GM18498 (cell line): ENCODE measurements at regions not wholly inside any gene's neighbourhood (a gene's known extent, or its start where the extent isn't known, plus 50 kb on each side); places are given as distances from the start of the nearest gene placed in this dataset.
"Not testable (repeated sequence)": the region's sequence is repeated elsewhere in the genome, so short reads cannot be mapped to it uniquely, and the experiment has no call there.

Source experiments
- ATAC-seq: cut with Tn5 transposase; IDR thresholded peaks from one replicate; pipeline ENCODE4 v1.9.1; 2021; ENCODE audit warnings: mild to moderate bottlenecking, moderate library complexity; ENCODE audit not compliant: unreplicated experiment

- no peak for ATAC-seq
These were observed 198.8 kb upstream of the NOX3 start for GRCh38 chr6:155654474-155654873.

DNA sequence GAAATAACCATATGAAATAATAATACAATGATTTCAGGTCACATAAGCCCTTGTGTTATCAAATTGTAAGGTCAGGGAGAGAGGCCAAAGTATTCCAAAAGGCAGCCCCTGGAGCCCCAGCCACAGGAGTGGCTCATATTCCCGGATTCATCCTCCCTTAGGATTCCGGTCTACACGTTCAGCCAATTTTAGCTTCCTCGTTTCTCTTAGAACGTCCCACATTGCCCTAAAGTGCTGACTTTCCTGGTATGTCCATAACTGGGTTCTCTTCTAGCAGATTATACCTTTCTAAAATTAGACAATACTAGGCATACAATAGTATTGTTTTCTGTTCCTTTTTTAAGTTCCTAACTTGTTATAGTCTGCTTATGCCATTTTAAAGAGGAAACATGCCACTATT is 192.7 kb upstream of the NOX3 start:
- ATAC-seq, result no peak

GRCh38 chr6:155647354-155647753 is 191.7 kb upstream of the NOX3 start:
- no peak for ATAC-seq

DNA sequence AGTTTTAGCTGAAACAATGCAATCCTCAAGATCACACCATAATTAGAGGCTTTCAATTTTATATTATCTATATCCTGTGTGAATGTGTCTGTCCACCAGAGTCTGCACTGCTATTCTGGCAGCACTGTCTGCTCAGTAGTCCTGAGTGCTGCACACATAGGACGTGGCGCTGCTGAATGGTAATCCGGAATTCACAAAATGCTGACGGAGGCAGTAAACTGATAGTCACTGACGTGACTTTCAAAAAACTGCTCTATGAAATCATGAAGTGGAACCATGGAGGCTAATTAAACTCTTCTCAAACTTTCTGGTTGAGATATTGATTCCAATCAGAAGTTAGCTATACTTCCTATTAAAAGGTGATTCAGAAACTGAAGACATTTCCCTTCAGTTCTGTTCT is 190.8 kb upstream of the NOX3 start:
- no peak for ATAC-seq

DNA sequence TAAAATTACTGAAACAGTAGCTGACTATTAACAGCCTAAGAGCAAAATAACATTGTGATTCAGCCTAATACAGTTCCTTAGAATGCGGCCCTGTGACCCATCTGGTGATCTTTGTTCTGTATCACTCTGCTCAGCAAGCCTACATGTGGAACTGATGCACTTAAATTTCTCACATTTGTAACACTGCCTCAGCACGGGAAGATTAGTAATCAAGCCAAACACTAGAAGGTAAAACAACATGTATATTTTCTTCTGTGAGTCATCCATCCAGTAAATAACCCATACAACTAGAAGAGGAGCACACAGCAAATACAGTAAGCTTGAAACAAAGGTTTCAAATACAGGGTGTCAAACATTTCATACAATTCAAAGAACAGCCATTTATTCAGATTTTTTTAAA is 189.7 kb upstream of the NOX3 start:
- no peak for ATAC-seq

- ATAC-seq, result no peak
These were observed 186.0 kb upstream of the NOX3 start for GRCh38 chr6:155641603-155642002.

DNA sequence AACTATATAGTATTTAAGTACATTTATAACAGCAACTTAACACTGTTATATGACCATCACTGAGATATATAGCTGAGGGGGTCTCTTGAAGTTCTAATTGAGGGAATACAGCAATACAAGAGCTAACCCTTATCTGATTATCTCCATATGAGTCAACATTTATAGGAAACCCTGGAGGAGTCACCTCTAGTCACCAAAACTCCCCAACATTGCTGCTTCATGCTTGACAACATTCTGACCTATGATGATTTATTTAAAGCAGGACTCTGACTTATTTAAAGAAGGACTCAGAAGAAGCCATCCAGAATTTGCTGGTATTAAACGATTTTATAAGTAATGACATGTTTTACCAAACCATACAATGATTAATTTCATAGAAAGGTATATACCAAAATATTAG is 182.6 kb upstream of the NOX3 start:
- no peak for ATAC-seq

DNA sequence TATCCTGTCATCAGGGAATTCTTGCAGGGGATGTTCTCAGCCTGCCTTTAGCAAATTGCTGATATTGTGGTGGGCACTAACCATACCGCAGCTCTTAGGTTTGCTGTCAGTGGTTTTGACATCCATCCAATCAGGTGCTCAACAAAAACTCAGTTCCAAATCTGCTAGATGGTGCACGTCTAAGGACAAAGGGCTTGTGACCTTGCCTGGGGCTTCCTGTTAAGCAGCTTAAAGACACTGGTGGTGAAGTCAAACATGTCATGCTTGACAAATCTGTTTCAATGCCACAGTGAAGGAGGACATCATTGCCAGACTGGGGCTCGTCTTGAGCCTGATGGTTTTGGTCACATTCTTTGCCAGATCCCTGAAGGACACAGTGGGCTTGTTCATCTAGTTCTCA is 179.8 kb upstream of the NOX3 start:
- no peak for ATAC-seq

DNA sequence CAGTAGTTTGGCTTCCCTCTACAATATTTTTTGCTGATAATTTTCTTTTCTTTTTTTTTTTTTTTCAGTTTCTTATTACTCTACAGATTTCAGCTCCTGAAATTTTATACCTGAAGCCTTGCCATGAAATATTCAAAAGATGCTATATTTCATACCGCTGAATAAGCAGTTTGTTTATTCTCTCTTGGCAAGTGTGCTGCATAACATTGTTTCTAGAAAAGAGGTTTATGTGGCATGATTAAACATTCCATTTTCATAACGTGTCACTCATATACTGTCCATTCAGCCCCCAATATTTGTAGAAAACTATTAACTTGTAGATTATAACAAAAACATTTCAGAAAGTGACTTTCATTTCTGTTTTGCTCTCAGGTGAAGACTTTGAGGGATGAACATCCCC is 174.4 kb upstream of the NOX3 start:
- ATAC-seq, result no peak

DNA sequence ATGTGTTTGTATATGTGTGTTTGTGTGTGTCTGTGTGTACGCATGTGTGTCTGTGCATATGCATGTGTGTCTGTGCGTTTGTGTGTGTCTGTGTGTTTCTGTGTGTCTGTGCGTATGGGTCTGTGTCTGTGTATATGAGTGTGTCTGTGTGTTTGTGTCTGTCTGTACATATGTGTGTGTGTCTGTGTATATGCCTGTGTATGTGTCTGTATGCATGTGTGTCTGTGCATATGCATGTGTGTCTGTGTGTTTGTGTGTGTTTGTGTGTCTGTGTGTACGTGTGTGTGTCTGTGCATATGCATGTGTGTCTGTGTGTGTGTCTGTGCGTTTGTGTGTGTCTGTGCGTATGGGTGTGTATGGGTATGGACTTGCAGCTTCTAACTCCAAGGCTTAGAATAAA is 174.0 kb upstream of the NOX3 start:
- ATAC-seq, result no peak

DNA sequence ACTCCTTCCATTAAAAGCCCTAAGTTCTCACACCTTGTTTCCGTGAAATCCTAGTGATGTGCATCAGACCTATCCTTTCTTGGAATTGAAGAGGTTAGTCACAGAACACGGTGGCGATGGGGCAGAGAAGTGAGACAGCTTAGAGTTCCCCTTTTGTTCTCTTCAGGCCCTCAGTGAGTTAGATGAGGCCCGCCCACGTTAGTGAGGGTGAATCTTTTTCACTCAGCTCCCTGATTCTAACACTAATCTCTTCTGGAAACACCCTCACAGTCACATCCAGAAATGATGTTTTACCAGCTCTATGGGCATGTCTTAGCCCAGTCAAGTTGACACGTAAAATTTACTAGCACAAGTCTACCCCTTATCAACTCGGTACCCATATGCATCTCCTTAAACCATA is 172.7 kb upstream of the NOX3 start:
- ATAC-seq, result peak; percentile 81

GRCh38 chr6:155627722-155628212 is 172.1 kb upstream of the NOX3 start:
- not testable (repeated sequence) for ATAC-seq

DNA sequence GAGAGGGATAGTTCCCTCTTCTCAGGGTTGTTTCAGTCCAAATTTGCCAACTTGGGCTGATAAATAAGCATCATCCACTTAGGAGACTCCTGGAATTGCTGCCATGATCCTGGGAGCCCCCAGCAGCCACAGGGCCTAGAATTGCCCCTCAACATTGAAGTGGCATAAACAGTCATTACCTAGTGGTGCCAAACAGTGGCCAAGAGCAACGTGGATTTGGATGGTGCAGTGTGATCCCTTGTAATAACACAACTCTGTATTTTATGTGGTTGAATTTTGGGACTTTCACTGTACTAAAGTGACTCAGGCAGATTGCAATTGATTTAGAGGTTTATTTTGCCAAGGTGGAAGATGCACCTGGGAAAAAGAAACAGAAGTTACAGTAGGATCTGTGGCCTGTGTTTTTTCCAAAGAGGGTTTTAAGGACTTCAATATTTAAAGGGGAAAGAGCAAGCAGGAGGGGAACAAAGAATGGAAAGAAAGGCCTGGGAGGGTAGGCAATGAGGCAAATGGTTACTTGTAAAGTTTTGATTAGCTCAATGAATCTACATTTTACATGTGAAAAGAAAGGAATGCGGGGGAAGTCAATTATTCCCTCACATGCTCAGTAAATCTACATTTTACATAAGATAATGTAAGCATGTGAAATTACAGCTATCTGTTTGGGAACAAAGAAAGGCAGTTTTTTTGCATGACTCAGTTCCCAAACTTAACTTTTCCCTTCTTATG is 168.0 kb upstream of the NOX3 start:
- ATAC-seq, result no peak

- no peak for ATAC-seq
These were observed 159.0 kb upstream of the NOX3 start for GRCh38 chr6:155614606-155615005.

- no peak for ATAC-seq
These were observed 156.1 kb upstream of the NOX3 start for GRCh38 chr6:155611742-155612141.

GRCh38 chr6:155604991-155605390 is 149.4 kb upstream of the NOX3 start:
- no peak for ATAC-seq

DNA sequence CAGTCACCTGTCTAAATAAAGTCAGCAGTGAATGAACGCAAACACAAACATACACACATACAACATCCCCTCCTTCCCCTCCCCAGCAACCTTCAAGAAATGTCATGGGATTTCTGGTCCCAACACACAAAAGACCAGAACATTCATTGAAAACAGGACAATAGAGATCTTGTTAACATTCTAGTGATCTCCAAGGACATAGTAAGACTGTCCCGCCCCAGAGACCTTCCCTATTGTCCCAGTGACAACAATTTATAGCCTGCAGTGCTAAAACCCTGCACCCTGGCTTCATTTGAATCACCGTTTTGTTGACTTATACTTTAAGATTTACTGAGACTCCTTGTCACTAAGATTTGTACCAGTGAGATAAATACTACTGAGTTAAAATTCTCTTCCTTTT is 143.9 kb upstream of the NOX3 start:
- no peak for ATAC-seq

GRCh38 chr6:155599160-155599559 is 143.5 kb upstream of the NOX3 start:
- ATAC-seq, result no peak

- ATAC-seq, result no peak
These were observed 139.6 kb upstream of the NOX3 start for GRCh38 chr6:155595284-155595683.

GRCh38 chr6:155591741-155592140 is 136.1 kb upstream of the NOX3 start:
- no peak for ATAC-seq

- no peak for ATAC-seq
These were observed 133.6 kb upstream of the NOX3 start for GRCh38 chr6:155589190-155589589.

DNA sequence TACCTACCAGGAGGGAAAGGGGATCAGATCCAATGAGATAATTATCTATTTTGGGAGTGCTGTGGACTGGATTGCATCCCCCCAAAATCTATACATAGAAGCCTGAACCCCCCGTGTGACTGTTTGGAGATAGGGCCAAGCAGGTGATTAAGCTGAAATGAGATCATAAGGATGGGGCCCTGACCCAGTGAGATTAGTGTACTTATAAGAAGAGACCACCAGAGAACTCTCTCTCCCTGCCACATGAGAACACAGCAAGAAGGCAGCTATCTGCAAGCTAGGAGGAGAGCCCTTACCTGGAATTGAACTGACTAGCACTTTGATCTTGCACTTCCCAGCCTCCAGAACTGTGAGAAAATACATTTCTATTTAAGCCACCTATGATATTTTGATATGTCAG is 132.2 kb upstream of the NOX3 start:
- ATAC-seq, result no peak

DNA sequence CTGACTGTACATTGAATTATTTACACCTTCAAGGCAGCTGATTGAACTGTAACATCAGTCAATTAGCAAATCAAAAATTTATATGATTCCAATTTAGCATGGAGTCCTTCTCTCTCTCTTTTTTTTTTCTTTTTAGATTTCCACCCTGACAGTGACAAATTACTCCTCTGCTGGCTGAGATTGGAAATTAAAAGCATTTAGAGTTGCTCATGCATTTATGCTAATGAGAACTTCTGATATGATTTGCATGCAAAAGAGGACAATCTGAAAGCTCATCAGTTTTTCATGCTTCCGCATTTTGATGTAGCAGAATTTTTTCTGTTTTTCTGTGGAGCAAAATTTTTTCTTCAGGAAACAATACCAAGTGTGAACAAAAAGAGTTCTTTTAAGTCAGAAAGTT is 130.5 kb upstream of the NOX3 start:
- ATAC-seq, result no peak
